ENCODE measurements at regions not wholly inside any gene's neighbourhood (a gene's known extent, or its start where the extent isn't known, plus 50 kb on each side); places are given as distances from the start of the nearest gene placed in this dataset.

GRCh38 chr9:97768746-97769145 is 71.6 kb upstream of the XPA start:
- TF ChIP-seq CTCF (IDR thresholded peaks at IDR 0.05) (no peak), POLR2A (IDR thresholded peaks at IDR 0.05) (no peak)
